NB4 (cell line): ENCODE measurements at regions not wholly inside any gene's neighbourhood (a gene's known extent, or its start where the extent isn't known, plus 50 kb on each side); places are given as distances from the start of the nearest gene placed in this dataset.
"Not testable (repeated sequence)": the region's sequence is repeated elsewhere in the genome, so short reads cannot be mapped to it uniquely, and the experiment has no call there.

Source experiments
- POLR2A ChIP-seq: IDR thresholded peaks from 2 replicates; pipeline ENCODE4 v1.6.1; 2011; ENCODE audit warnings: mild to moderate bottlenecking; ENCODE audit not compliant: insufficient read length; ENCODE audit errors: extremely low read depth
- TF ChIP-seq, protein P1 (sequence below): IDR thresholded peaks from 2 replicates; pipeline ENCODE4 v1.6.1; 2011; ENCODE audit warnings: low read depth, low read length

DNA sequence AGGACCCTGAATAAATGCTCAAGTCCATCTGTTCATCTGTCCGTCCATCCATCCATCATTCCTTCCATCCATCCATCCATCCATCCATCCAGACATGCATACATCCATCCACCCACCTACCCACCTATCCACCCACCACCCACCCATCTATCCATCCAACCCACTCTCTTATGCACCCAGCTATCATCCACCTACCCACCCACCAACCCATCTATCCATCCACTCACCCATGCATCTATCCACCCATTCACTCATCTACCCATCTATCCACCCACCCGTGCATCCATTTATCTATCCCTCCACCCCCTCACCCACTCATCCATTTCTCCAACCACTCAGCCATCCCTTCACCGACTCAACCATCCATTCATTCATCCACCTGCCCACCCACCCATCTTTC lies 71.7 kb upstream of the KRTAP5-11 start:
- TF ChIP-seq POLR2A = not testable (repeated sequence)
- TF ChIP-seq, protein P1, sequence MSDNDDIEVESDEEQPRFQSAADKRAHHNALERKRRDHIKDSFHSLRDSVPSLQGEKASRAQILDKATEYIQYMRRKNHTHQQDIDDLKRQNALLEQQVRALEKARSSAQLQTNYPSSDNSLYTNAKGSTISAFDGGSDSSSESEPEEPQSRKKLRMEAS = not testable (repeated sequence)
